MM.1S (cell line): ENCODE measurements at regions not wholly inside any gene's neighbourhood (a gene's known extent, or its start where the extent isn't known, plus 50 kb on each side); places are given as distances from the start of the nearest gene placed in this dataset.

Experiments used
- DNase-seq: peaks from one replicate; pipeline ENCODE4 v3.0.0-alpha.2; 2015
- H2AFZ ChIP-seq: fragments of 300-600 bp; sonication (generic); 2 replicates; pipeline ENCODE4 v1.6.0; 2016; ENCODE audit warnings: antibody characterized with exemption, low read length
- H3F3A ChIP-seq: fragments of 300-600 bp; sonication (generic); 2 replicates; pipeline ENCODE4 v1.6.1; 2016; ENCODE audit warnings: mild to moderate bottlenecking, antibody characterized with exemption, low read length, moderate library complexity, mixed read lengths; ENCODE audit not compliant: insufficient read depth
- H3K27ac ChIP-seq: fragments of 300-600 bp; sonication (generic); 2 replicates; pipeline ENCODE4 v1.5.1; 2016; ENCODE audit warnings: mild to moderate bottlenecking, low read length
- H3K27me3 ChIP-seq: fragments of 300-600 bp; sonication (generic); replicated peaks from 2 replicates; pipeline ENCODE4 v1.6.0; 2016; ENCODE audit warnings: low read length; ENCODE audit not compliant: insufficient read depth
- H3K36me3 ChIP-seq: fragments of 300-600 bp; sonication (generic); replicated peaks from 2 replicates; pipeline ENCODE4 v1.6.1; 2016; ENCODE audit warnings: mild to moderate bottlenecking, low read length, mixed read lengths; ENCODE audit not compliant: insufficient read depth
- H3K4me1 ChIP-seq: fragments of 300-600 bp; sonication (generic); 2 replicates; pipeline ENCODE4 v1.6.1; 2016; ENCODE audit warnings: low read length, mixed read lengths
- H3K4me2 ChIP-seq: fragments of 300-600 bp; sonication (generic); 2 replicates; pipeline ENCODE4 v1.6.0; 2016; ENCODE audit warnings: low read depth, low read length
- H3K4me3 ChIP-seq: fragments of 300-600 bp; sonication (generic); 2 replicates; pipeline ENCODE4 v1.5.1; 2016; ENCODE audit warnings: low read length, mixed read lengths
- H3K79me2 ChIP-seq: fragments of 300-600 bp; sonication (generic); 2 replicates; pipeline ENCODE4 v1.6.1; 2016; ENCODE audit warnings: mixed run types, low read length, mixed read lengths
- H3K9ac ChIP-seq: fragments of 300-600 bp; sonication (generic); 2 replicates; pipeline ENCODE4 v1.6.1; 2016; ENCODE audit warnings: low read length, mixed read lengths
- H3K9me2 ChIP-seq: fragments of 300-600 bp; sonication (generic); replicated peaks from 2 replicates; pipeline ENCODE4 v1.6.1; 2016; ENCODE audit warnings: mild to moderate bottlenecking, low read length, mixed read lengths; ENCODE audit not compliant: insufficient read depth
- H3K9me3 ChIP-seq: fragments of 300-600 bp; sonication (generic); replicated peaks from 2 replicates; pipeline ENCODE4 v1.6.1; 2016; ENCODE audit warnings: mild to moderate bottlenecking, low read length, mixed read lengths; ENCODE audit not compliant: insufficient read depth
- H4K20me1 ChIP-seq: fragments of 300-600 bp; sonication (generic); 2 replicates; pipeline ENCODE4 v1.6.1; 2016; ENCODE audit warnings: mild to moderate bottlenecking, low read length, moderate library complexity, mixed read lengths; ENCODE audit not compliant: insufficient read depth
- EZH2 ChIP-seq: fragments of 300-600 bp; sonication (generic); optimal IDR thresholded peaks from 2 replicates; pipeline ENCODE3; 2017; ENCODE audit warnings: low read depth, mild to moderate bottlenecking, antibody characterized with exemption, low read length, mixed read lengths
- EZH2phosphoT487 ChIP-seq: fragments of 300-600 bp; sonication (generic); IDR thresholded peaks from 2 replicates; pipeline ENCODE4 v1.6.1; 2018; ENCODE audit warnings: antibody characterized with exemption, low read length
- TF ChIP-seq, protein P1 (sequence below): fragments of 300-600 bp; sonication (generic); IDR thresholded peaks from 2 replicates; pipeline ENCODE4 v1.5.1; 2016; ENCODE audit warnings: antibody characterized with exemption, low read length, mixed read lengths

DNA sequence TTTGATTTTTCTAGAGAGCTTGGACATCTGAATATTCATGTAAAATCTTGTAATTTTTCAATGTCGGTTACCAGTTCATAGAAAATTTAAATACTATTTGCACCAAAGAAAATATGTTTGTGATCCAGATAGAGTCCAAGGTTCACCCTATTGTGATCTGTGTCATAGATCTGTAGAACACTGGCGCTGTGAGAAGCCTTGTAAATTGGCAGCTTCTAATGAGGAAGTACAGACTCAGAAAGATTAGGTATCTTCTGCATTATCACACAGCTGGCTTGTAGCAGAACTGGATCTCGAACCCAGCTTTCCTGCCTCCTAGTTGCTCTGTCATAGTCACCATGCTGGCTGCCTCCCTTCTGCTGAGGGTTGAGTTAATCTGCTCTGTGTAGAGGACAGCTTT is 106.5 kb upstream of the PAK3 start:
- Histone ChIP-seq H3K4me2 (no peak overlapping the region), H2AFZ (no peak overlapping the region), H3K79me2 (no peaks in the 10 kb centered on the region), H3K27me3 (no peaks in the 10 kb centered on the region), H3K4me1 (no peaks in the 10 kb centered on the region), H3K36me3 (no peaks in the 10 kb centered on the region), H4K20me1 (no peaks in the 10 kb centered on the region), H3K9ac (no peak overlapping the region), H3K27ac (no peak overlapping the region), H3F3A (no peaks in the 10 kb centered on the region), H3K4me3 (no peak overlapping the region), H3K9me3 (no peaks in the 10 kb centered on the region), H3K9me2 (no peaks in the 10 kb centered on the region)
- TF ChIP-seq, protein P1, sequence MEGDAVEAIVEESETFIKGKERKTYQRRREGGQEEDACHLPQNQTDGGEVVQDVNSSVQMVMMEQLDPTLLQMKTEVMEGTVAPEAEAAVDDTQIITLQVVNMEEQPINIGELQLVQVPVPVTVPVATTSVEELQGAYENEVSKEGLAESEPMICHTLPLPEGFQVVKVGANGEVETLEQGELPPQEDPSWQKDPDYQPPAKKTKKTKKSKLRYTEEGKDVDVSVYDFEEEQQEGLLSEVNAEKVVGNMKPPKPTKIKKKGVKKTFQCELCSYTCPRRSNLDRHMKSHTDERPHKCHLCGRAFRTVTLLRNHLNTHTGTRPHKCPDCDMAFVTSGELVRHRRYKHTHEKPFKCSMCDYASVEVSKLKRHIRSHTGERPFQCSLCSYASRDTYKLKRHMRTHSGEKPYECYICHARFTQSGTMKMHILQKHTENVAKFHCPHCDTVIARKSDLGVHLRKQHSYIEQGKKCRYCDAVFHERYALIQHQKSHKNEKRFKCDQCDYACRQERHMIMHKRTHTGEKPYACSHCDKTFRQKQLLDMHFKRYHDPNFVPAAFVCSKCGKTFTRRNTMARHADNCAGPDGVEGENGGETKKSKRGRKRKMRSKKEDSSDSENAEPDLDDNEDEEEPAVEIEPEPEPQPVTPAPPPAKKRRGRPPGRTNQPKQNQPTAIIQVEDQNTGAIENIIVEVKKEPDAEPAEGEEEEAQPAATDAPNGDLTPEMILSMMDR = no peak
- no peak for TF ChIP-seq EZH2
- DNase-seq = no peak

GRCh38 chrX:110987292-110987691 is 108.7 kb upstream of the PAK3 start:
- no peaks in the 10 kb centered on the region for H3K9me3 ChIP-seq
- no peak for TF ChIP-seq EZH2
- TF ChIP-seq, protein P1 = no peak
- no peak for TF ChIP-seq EZH2phosphoT487
- H3K9ac ChIP-seq = no peak overlapping the region
- H3K4me3 ChIP-seq = no peak overlapping the region
- no peaks in the 10 kb centered on the region for H3K27me3 ChIP-seq
- H4K20me1 ChIP-seq = no peaks in the 10 kb centered on the region
- no peaks in the 10 kb centered on the region for H3K9me2 ChIP-seq
- H3K27ac ChIP-seq = no peak overlapping the region
- H3K4me2 ChIP-seq = no peak overlapping the region
- no peak overlapping the region for H2AFZ ChIP-seq
- no peaks in the 10 kb centered on the region for H3K79me2 ChIP-seq
- no peaks in the 10 kb centered on the region for H3K4me1 ChIP-seq
- H3K36me3 ChIP-seq = no peaks in the 10 kb centered on the region
- no peak for DNase-seq
- no peaks in the 10 kb centered on the region for H3F3A ChIP-seq

GRCh38 chrX:110985470-110985869 is 110.5 kb upstream of the PAK3 start:
- no peaks in the 10 kb centered on the region for H3K4me1 ChIP-seq
- H3K27ac ChIP-seq = no peak overlapping the region
- no peaks in the 10 kb centered on the region for H3F3A ChIP-seq
- H2AFZ ChIP-seq = no peak overlapping the region
- no peaks in the 10 kb centered on the region for H3K27me3 ChIP-seq
- no peaks in the 10 kb centered on the region for H4K20me1 ChIP-seq
- no peaks in the 10 kb centered on the region for H3K9me3 ChIP-seq
- no peaks in the 10 kb centered on the region for H3K9me2 ChIP-seq
- DNase-seq = no peak
- no peak overlapping the region for H3K4me3 ChIP-seq
- H3K9ac ChIP-seq = no peak overlapping the region
- no peaks in the 10 kb centered on the region for H3K79me2 ChIP-seq
- H3K4me2 ChIP-seq = no peak overlapping the region
- H3K36me3 ChIP-seq = no peaks in the 10 kb centered on the region
- TF ChIP-seq, protein P1 = no peak
- no peak for TF ChIP-seq EZH2phosphoT487
- no peak for TF ChIP-seq EZH2
